Activated CD4-positive, alpha-beta T cell treated with anti-CD3 and anti-CD28 coated beads, Interleukin-2, amount 10 ng/mL, durations not matched to agents 7 days and 5 days (primary cell): ENCODE measurements at regions not wholly inside any gene's neighbourhood (a gene's known extent, or its start where the extent isn't known, plus 50 kb on each side); places are given as distances from the start of the nearest gene placed in this dataset.

Source experiments
- CTCF ChIA-PET: fragments of 350-600 bp; sonication (Branson Sonifier 250); formaldehyde crosslinking; loops from one replicate; lab custom pipeline; 2021; ENCODE audit warnings: antibody characterized with exemption; lab: Charles Lee
- POLR2A ChIA-PET: fragments of 350-600 bp; sonication (Branson Sonifier 250); formaldehyde crosslinking; loops from one replicate; lab custom pipeline; 2021; ENCODE audit warnings: antibody characterized with exemption; lab: Charles Lee
- DNase-seq: peaks from one replicate; pipeline ENCODE4 v3.0.0-alpha.2; 2020
- H3K27ac Mint-ChIP-seq: one replicate; pipeline ENCODE4 v1.8.0; 2021; ENCODE audit warnings: mild to moderate bottlenecking, moderate library complexity, mixed read lengths
- H3K27me3 Mint-ChIP-seq: one replicate; pipeline ENCODE4 v1.8.0; 2021; ENCODE audit warnings: mixed read lengths
- H3K36me3 Mint-ChIP-seq: one replicate; pipeline ENCODE4 v1.8.0; 2021; ENCODE audit warnings: low read depth, mixed read lengths
- H3K4me1 Mint-ChIP-seq: one replicate; pipeline ENCODE4 v1.8.0; 2021; ENCODE audit warnings: mixed read lengths
- H3K4me3 Mint-ChIP-seq: one replicate; pipeline ENCODE4 v1.8.0; 2021; ENCODE audit warnings: mild to moderate bottlenecking, moderate library complexity, mixed read lengths
- H3K9me3 Mint-ChIP-seq: one replicate; pipeline ENCODE4 v1.8.0; 2021; ENCODE audit warnings: mixed read lengths

GRCh38 chr1:58924821-58925220, 141.0 kb upstream of the JUN start:
- POLR2A ChIA-PET, result no interaction called here
- peaks cover 51% of the 10 kb centered on the region for H3K4me1 Mint-ChIP-seq

GRCh38 chr1:58925247-58925646, 141.4 kb upstream of the JUN start:
- DNase-seq, result no peak
- no peak overlapping the region for H3K4me3 Mint-ChIP-seq
- peaks cover 56% of the 10 kb centered on the region for H3K4me1 Mint-ChIP-seq
- no peaks in the 10 kb centered on the region for H3K27me3 Mint-ChIP-seq
- CTCF ChIA-PET, result interaction anchor here (0.9 to 2.6 kb wide), 4 partner anchors 11 to 25 kb away, joined by 3 to 11 read pairs (median 4); no protein-coding TSS in a partner anchor
- no peaks in the 10 kb centered on the region for H3K36me3 Mint-ChIP-seq
- peaks cover 6% of the 10 kb centered on the region for H3K9me3 Mint-ChIP-seq
- no peak overlapping the region for H3K27ac Mint-ChIP-seq
- POLR2A ChIA-PET, result no interaction called here

More at GRCh38 chr1:58924821-58925220, 141.0 kb upstream of the JUN start:
- CTCF ChIA-PET, result interaction anchor here (0.9 to 2.6 kb wide), 3 partner anchors 12 to 25 kb away, joined by 3 to 11 read pairs (median 4); no protein-coding TSS in a partner anchor
- Mint-ChIP-seq H3K27me3 (no peaks in the 10 kb centered on the region), H3K36me3 (no peaks in the 10 kb centered on the region), H3K9me3 (peaks cover 6% of the 10 kb centered on the region), H3K27ac (no peak overlapping the region), H3K4me3 (no peak overlapping the region)
- no peak for DNase-seq

DNA sequence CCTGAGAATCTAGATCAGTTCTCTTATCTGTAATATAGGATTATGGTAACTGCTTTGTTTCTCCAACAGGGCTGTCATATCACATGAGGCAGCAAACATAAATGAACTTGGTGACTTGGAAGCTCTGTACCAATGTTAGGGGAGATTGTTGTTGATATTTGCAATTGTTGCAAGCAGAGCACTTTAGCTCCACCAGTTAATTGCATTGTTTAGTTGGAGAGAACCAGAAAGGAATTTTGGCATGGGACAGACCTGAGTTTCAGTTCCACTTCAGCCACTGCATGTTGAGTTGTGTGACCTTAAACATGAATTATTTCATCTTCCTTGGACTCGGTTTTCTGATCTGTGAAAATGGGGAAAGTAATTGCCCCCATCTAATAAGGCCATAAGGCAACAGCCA, 142.3 kb upstream of the JUN start:
- H3K4me1 Mint-ChIP-seq, result peaks cover 60% of the 10 kb centered on the region
- CTCF ChIA-PET, result interaction anchor here (1.6 to 2.6 kb wide), 4 partner anchors 10 to 24 kb away, joined by 4 to 11 read pairs (median 5); no protein-coding TSS in a partner anchor

DNA sequence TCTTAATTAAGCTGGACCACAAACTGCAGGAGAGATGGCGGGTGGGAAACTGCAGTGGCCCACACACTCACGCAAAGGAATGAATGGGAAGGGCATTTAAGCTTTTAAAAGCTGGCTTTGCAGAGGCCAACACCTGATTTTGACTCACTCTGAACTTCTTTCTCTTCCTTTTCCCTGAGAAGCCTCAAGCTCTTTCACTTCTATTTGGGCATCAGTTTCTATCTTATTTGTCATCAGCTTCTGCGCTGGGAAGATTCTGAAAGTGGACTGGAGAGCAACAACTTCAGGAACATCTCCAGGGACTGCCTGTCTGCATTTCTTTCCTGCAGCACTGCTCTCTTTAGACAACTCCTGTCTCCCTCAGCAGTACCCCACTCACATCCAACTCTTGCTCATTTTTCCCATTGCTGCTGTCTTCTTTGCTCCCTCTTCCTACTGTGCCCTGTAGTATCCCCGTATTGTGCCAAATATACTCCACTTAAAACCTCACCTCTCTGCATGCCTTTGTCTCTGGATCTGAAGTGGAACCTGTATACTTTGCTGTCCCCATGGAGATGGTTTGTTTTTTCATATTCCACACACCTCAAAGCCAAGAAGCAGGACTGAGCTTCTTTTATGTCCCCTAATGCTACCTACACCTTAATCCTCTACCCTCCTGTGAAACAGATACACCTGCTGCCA, 143.3 kb upstream of the JUN start:
- no peaks in the 10 kb centered on the region for H3K27me3 Mint-ChIP-seq
- H3K4me3 Mint-ChIP-seq, result no peak overlapping the region
- CTCF ChIA-PET, result interaction anchor here (0.6 to 2.4 kb wide), 8 partner anchors 10 to 107 kb away, joined by 3 to 7 read pairs (median 4); no protein-coding TSS in a partner anchor

More for the DNA sequence above, 142.3 kb upstream of the JUN start:
- DNase-seq, result no peak
- H3K36me3 Mint-ChIP-seq, result no peaks in the 10 kb centered on the region
- no peak overlapping the region for H3K4me3 Mint-ChIP-seq
- peaks cover 5% of the 10 kb centered on the region for H3K9me3 Mint-ChIP-seq
- H3K27me3 Mint-ChIP-seq, result no peaks in the 10 kb centered on the region
- POLR2A ChIA-PET, result no interaction called here
- H3K27ac Mint-ChIP-seq, result no peak overlapping the region

DNA sequence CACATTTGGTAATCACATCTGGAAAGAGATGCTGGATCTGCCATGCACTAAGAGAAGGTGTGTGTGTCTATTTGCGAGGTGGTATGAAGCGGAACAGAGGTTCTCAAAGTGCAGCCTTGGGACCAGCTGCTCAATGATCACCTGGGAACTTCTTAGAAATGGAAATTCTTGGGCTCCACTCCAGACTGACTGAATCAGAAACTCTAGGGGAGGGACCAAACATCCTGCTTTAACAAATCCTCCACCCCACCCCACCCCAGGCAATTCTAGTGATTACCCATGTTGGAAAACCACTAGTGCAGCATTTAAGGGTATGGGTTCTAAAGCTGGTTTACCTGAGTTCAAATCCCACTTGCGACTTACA, 143.9 kb upstream of the JUN start:
- Mint-ChIP-seq H3K27me3 (no peaks in the 10 kb centered on the region), H3K4me1 (peaks cover 56% of the 10 kb centered on the region), H3K9me3 (peaks cover 2% of the 10 kb centered on the region), H3K4me3 (no peak overlapping the region), H3K36me3 (no peaks in the 10 kb centered on the region), H3K27ac (no peak overlapping the region)
- ChIA-PET POLR2A (interaction anchor here (0.6 kb wide), 1 partner anchor 642 kb away, joined by 3 read pairs; no protein-coding TSS in a partner anchor), CTCF (interaction anchor here (0.6 to 2.4 kb wide), 9 partner anchors 9 to 196 kb away, joined by 3 to 7 read pairs (median 4); no protein-coding TSS in a partner anchor)
- DNase-seq, result no peak

More for the DNA sequence above, 143.3 kb upstream of the JUN start:
- no peak overlapping the region for H3K27ac Mint-ChIP-seq
- POLR2A ChIA-PET, result no interaction called here
- DNase-seq, result no peak
- peaks cover 2% of the 10 kb centered on the region for H3K9me3 Mint-ChIP-seq
- peaks cover 56% of the 10 kb centered on the region for H3K4me1 Mint-ChIP-seq
- H3K36me3 Mint-ChIP-seq, result no peaks in the 10 kb centered on the region

GRCh38 chr1:58928514-58928913, 144.7 kb upstream of the JUN start:
- Mint-ChIP-seq H3K27me3 (no peaks in the 10 kb centered on the region), H3K4me1 (peaks cover 56% of the 10 kb centered on the region), H3K9me3 (peaks cover 4% of the 10 kb centered on the region), H3K27ac (no peak overlapping the region), H3K4me3 (no peak overlapping the region), H3K36me3 (peaks cover 1% of the 10 kb centered on the region)
- no peak for DNase-seq
- CTCF ChIA-PET, result interaction anchor here (0.9 to 2.4 kb wide), 8 partner anchors 9 to 196 kb away, joined by 3 to 7 read pairs (median 4); no protein-coding TSS in a partner anchor
- POLR2A ChIA-PET, result no interaction called here

DNA sequence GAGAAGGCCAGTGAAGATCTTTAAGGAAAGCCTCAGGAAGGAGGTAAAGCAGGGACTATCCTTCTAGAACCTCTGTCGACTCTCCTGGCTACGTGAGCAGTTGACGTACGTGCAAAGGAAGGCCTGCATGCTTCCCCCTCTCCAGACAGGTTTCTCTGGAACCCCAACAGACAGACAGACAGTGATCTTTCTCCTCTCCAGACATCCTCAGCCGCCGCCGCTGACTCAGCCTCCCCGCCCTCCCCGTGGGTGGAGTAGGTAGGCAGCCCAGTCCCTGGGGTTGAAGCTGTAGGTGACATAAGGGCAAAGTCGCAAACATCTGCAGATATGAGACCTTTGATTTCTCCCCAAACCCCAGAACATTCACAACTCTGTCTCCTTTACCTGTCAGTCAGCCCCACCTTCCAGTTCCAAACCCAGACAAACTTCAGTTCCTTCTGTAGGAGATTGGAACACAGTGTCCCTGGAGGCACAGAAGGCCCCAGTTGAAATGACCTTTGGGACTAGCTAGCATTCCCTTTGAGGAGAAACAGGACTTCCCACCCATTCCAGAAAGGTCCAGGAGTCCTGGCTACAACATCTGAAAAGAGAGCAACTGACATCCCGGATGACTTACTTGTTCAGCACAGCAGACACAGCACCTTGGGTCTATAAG, 146.0 kb upstream of the JUN start:
- DNase-seq, result peak; percentile 55
- POLR2A ChIA-PET, result no interaction called here
- Mint-ChIP-seq H3K36me3 (peaks cover 2% of the 10 kb centered on the region), H3K27me3 (no peaks in the 10 kb centered on the region), H3K27ac (peak overlapping the region; percentile 12), H3K4me3 (no peak overlapping the region), H3K9me3 (peaks cover 7% of the 10 kb centered on the region), H3K4me1 (peaks cover 60% of the 10 kb centered on the region)
- CTCF ChIA-PET, result interaction anchor here (1.0 to 1.7 kb wide), 3 partner anchors 12 to 18 kb away, joined by 3 to 4 read pairs (median 3); no protein-coding TSS in a partner anchor

DNA sequence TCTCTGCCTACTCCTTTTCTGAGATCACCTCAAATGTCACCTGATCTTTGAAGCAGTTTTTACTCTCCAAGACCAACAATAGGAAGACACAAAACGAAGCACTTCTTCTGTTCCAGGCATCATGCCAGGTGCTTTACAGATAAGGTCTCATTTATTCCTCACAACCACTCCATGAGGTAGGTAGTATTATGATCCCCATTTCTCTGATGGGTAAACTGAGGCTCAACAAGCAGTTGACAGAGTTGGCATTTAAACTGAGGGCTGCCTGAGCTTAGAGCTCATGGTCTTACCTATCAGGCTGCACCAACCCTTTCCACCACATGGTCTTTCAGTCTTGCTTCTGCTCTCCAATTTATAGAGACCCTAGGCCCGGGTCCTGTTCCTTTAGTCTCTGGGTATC, 147.2 kb upstream of the JUN start:
- H3K27me3 Mint-ChIP-seq, result no peaks in the 10 kb centered on the region
- no peak overlapping the region for H3K4me3 Mint-ChIP-seq
- peaks cover 5% of the 10 kb centered on the region for H3K9me3 Mint-ChIP-seq
- H3K36me3 Mint-ChIP-seq, result peaks cover 2% of the 10 kb centered on the region
- DNase-seq, result no peak
- H3K27ac Mint-ChIP-seq, result no peak overlapping the region
- POLR2A ChIA-PET, result no interaction called here
- H3K4me1 Mint-ChIP-seq, result peaks cover 60% of the 10 kb centered on the region
- CTCF ChIA-PET, result interaction anchor here (1.7 to 1.8 kb wide), 2 partner anchors 10 to 13 kb away, joined by 4 to 6 read pairs; no protein-coding TSS in a partner anchor

DNA sequence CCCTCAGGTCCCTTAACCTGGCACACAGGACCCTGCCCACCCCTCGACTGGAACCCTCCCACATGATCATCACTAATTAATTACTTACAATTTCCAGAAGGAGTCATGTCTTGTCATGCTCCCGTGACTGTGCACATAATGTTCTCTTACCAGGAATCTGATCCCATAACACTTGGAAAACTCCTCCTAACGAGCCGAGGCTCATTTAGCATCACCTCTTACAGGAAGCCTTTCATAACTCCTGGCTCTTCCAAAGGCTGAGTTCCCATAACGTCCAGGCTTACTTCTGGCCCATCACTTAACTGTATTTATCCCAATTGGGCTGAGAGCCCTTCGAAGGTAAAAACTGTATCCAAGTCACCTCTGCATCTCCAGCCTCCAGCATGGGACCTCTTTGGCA, 147.9 kb upstream of the JUN start:
- Mint-ChIP-seq H3K36me3 (peaks cover 2% of the 10 kb centered on the region), H3K4me1 (peaks cover 58% of the 10 kb centered on the region), H3K9me3 (peaks cover 5% of the 10 kb centered on the region), H3K27ac (no peak overlapping the region), H3K27me3 (no peaks in the 10 kb centered on the region), H3K4me3 (no peak overlapping the region)
- CTCF ChIA-PET, result interaction anchor here (1.5 to 1.8 kb wide), 3 partner anchors 9 to 13 kb away, joined by 4 to 7 read pairs (median 6); no protein-coding TSS in a partner anchor
- no peak for DNase-seq
- POLR2A ChIA-PET, result interaction anchor here (0.5 kb wide), 1 partner anchor 357 kb away, joined by 3 read pairs; no protein-coding TSS in a partner anchor

DNA sequence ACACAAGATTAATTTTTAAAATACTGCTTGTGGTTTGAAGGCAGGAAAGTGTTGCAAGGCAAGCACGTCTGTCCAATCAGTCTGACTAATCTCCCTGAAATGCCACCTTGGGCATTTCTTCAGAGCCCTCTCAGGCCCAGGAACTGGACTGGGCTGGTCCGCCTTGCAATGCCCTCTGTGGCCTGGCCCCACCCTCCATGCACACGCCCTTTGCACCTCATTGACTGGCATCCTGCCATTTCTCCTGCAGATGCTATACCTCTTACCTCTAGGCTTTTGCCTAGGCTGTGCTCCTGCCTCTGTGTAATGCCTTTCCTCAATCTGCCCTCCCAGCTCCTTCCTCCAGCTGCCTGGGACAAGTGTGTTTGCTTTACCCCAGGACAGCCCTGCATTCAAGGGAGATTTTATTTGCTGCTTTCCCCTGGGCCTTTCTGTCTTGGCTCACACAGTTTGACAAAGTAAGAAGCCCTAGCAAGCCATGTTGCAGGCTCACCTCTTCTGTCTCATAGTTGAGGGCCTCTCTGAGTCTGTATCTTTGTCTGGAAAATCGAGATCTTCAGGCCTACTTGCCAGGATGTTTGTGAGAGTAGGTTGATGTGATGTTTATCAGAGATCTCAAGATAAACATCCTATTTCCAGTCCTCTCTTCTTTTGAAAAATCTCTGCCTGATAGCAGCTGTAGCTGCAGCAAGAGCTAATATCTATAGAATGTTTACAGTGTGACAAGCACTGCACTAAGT, 149.2 kb upstream of the JUN start:
- ChIA-PET POLR2A (no interaction called here), CTCF (interaction anchor here (0.7 to 1.8 kb wide), 6 partner anchors 8 to 43 kb away, joined by 4 to 7 read pairs (median 4); no protein-coding TSS in a partner anchor)
- DNase-seq, result no peak
- no peak overlapping the region for H3K27ac Mint-ChIP-seq
- H3K9me3 Mint-ChIP-seq, result peaks cover 5% of the 10 kb centered on the region
- H3K27me3 Mint-ChIP-seq, result no peaks in the 10 kb centered on the region
- peaks cover 49% of the 10 kb centered on the region for H3K4me1 Mint-ChIP-seq
- peaks cover 2% of the 10 kb centered on the region for H3K36me3 Mint-ChIP-seq
- H3K4me3 Mint-ChIP-seq, result no peak overlapping the region

DNA sequence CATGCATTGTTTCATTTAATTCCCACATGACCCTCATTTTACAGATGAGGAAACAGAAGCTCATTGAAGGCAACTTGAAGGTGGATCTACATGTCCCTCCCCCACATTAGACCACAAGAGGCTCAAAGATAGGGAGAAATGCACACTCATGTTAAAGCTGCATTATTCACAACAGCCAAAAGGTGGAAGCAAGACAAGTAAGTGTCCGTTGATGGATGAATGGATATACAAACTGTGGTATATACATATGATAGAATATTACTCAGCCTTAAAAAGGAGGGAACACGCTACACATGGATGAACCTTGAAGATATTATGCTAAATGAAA, 149.7 kb upstream of the JUN start:
- Mint-ChIP-seq H3K27ac (no peak overlapping the region), H3K4me3 (no peak overlapping the region), H3K9me3 (peaks cover 5% of the 10 kb centered on the region), H3K27me3 (no peaks in the 10 kb centered on the region), H3K4me1 (peaks cover 44% of the 10 kb centered on the region), H3K36me3 (peaks cover 2% of the 10 kb centered on the region)
- ChIA-PET POLR2A (no interaction called here), CTCF (interaction anchor here (0.7 to 1.0 kb wide), 3 partner anchors 11 to 44 kb away, joined by 4 read pairs; no protein-coding TSS in a partner anchor)
- DNase-seq, result no peak

- peaks cover 5% of the 10 kb centered on the region for H3K9me3 Mint-ChIP-seq
- no peak for DNase-seq
- ChIA-PET CTCF (no interaction called here), POLR2A (no interaction called here)
- no peak overlapping the region for H3K27ac Mint-ChIP-seq
- peaks cover 33% of the 10 kb centered on the region for H3K4me1 Mint-ChIP-seq
- peaks cover 2% of the 10 kb centered on the region for H3K36me3 Mint-ChIP-seq
- H3K4me3 Mint-ChIP-seq, result no peak overlapping the region
- no peaks in the 10 kb centered on the region for H3K27me3 Mint-ChIP-seq
Measured at GRCh38 chr1:58934706-58935105, 150.9 kb upstream of the JUN start.
